ENCODE measurements at regions not wholly inside any gene's neighbourhood (a gene's known extent, or its start where the extent isn't known, plus 50 kb on each side); places are given as distances from the start of the nearest gene placed in this dataset.

GRCh38 chr5:148910216-148910615, 83.8 kb downstream of the ADRB2 start:
- no peak for TF ChIP-seq POLR2A (IDR thresholded peaks at IDR 0.05; ENCODE audit: low read depth)
- TF ChIP-seq CTCF (IDR thresholded peaks at IDR 0.05): no peak

All from esophagus muscularis mucosa (tissue), 3 donors.